ENCODE measurements at regions not wholly inside any gene's neighbourhood (a gene's known extent, or its start where the extent isn't known, plus 50 kb on each side); places are given as distances from the start of the nearest gene placed in this dataset.

DNA sequence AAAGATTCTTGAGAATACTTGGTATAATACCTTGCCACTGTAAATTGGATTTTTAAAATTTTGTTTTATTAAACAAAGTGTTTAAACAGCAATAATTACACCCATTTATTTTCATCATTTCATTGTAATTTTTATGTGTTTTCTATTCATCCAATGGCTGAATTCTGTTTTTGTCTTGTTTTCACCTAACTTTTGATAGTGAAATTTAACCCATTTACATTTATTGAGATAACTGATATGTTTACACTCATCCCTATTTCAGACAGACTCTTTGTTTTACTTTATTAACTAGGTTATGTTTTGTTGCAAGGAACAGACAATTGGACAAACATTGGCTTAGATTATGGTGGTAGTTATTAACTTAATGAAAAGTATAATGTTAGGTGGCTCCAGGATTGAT is 113.1 kb upstream of the REG3A start:
- no peak for FAIRE-seq
- no peak overlapping the region for H3K27ac ChIP-seq (ENCODE audit: control insufficient read depth, insufficient read depth, low read length)
- dilution Hi-C loops (cut with MboI; ENCODE audit: extremely low pct_ligation_motif_present, low sequenced_read_pairs), result no loop called here

DNA sequence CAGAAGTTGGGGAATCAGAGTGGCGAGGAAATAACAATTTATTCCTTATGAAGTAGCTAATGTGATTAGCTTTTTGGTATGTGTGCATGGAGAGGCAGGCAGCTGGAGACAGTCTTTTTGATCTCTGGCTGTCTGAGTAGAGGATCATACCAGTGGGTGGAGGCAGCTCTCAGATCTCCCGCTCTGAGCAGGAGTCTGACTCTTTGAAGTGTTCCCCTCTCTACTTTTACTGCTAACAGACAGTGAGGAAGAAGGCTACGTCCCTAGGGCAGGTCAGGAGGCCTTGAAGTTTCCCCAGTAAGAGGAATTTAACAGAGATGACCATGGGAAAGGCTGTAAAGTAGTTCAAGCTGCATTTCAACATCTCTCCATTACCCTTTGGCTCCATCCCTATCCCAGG is 111.9 kb upstream of the REG3A start:
- Histone ChIP-seq H3K27ac (ENCODE audit: control insufficient read depth, insufficient read depth, low read length) (no peak overlapping the region), H3K4me3 (ENCODE audit: control insufficient read depth in 2 of 3, extremely low read depth in 1 of 3, insufficient read depth in 2 of 3, low read depth in 1 of 3, low read length in 3 of 3) (no peak overlapping the region), H3K4me1 (ENCODE audit: control insufficient read depth, extremely low read depth, insufficient read depth, low read length) (no peaks in the 10 kb centered on the region), H3K27me3 (ENCODE audit: control insufficient read depth, extremely low read depth, insufficient read depth, low read length) (no peaks in the 10 kb centered on the region), H3K9ac (ENCODE audit: control insufficient read depth, extremely low read depth, insufficient read depth, low read length) (no peak overlapping the region), H3K79me2 (ENCODE audit: control insufficient read depth, insufficient read depth, low read length) (no peaks in the 10 kb centered on the region), H4K20me1 (ENCODE audit: control insufficient read depth, extremely low read depth, insufficient read depth, low read length) (no peaks in the 10 kb centered on the region), H2AFZ (ENCODE audit: control insufficient read depth, low read length) (no peak overlapping the region), H3K9me3 (ENCODE audit: control insufficient read depth, low read depth, low read length) (no peaks in the 10 kb centered on the region), H3K4me2 (ENCODE audit: control insufficient read depth, extremely low read depth, insufficient read depth, low read depth, low read length) (no peak overlapping the region), H3K36me3 (ENCODE audit: control insufficient read depth in 2 of 2, extremely low read depth in 1 of 2, insufficient read depth in 2 of 2, low read length in 2 of 2) (no peaks in the 10 kb centered on the region), H3K9me1 (ENCODE audit: control insufficient read depth, extremely low read depth, insufficient read depth, low read length) (no peaks in the 10 kb centered on the region)
- no peak for TF ChIP-seq EZH2 (IDR thresholded peaks at IDR 0.05; ENCODE audit: low read length)
- TF ChIP-seq, protein P1, sequence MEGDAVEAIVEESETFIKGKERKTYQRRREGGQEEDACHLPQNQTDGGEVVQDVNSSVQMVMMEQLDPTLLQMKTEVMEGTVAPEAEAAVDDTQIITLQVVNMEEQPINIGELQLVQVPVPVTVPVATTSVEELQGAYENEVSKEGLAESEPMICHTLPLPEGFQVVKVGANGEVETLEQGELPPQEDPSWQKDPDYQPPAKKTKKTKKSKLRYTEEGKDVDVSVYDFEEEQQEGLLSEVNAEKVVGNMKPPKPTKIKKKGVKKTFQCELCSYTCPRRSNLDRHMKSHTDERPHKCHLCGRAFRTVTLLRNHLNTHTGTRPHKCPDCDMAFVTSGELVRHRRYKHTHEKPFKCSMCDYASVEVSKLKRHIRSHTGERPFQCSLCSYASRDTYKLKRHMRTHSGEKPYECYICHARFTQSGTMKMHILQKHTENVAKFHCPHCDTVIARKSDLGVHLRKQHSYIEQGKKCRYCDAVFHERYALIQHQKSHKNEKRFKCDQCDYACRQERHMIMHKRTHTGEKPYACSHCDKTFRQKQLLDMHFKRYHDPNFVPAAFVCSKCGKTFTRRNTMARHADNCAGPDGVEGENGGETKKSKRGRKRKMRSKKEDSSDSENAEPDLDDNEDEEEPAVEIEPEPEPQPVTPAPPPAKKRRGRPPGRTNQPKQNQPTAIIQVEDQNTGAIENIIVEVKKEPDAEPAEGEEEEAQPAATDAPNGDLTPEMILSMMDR (optimal IDR thresholded peaks at IDR 0.05 in 1 of 3, IDR thresholded peaks at IDR 0.05 in 1 of 3, conservative IDR thresholded peaks at IDR 0.05 in 1 of 3; ENCODE audit: extremely low read depth in 1 of 3, insufficient read depth in 2 of 3, low read length in 3 of 3), result no peak
- no peak for FAIRE-seq
- DNase-seq (ENCODE audit: low read depth, low spot score), result no peak
- dilution Hi-C loops (cut with MboI; ENCODE audit: extremely low pct_ligation_motif_present, low sequenced_read_pairs), result no loop called here

More for the DNA sequence above, 113.1 kb upstream of the REG3A start:
- no peaks in the 10 kb centered on the region for H4K20me1 ChIP-seq (ENCODE audit: control insufficient read depth, extremely low read depth, insufficient read depth, low read length)
- DNase-seq (ENCODE audit: low read depth, low spot score), result no peak
- no peaks in the 10 kb centered on the region for H3K9me3 ChIP-seq (ENCODE audit: control insufficient read depth, low read depth, low read length)
- no peaks in the 10 kb centered on the region for H3K9me1 ChIP-seq (ENCODE audit: control insufficient read depth, extremely low read depth, insufficient read depth, low read length)
- no peak overlapping the region for H3K4me3 ChIP-seq (ENCODE audit: control insufficient read depth in 2 of 3, extremely low read depth in 1 of 3, insufficient read depth in 2 of 3, low read depth in 1 of 3, low read length in 3 of 3)
- no peaks in the 10 kb centered on the region for H3K79me2 ChIP-seq (ENCODE audit: control insufficient read depth, insufficient read depth, low read length)
- TF ChIP-seq EZH2 (IDR thresholded peaks at IDR 0.05; ENCODE audit: low read length), result no peak
- TF ChIP-seq, protein P1 (optimal IDR thresholded peaks at IDR 0.05 in 1 of 3, IDR thresholded peaks at IDR 0.05 in 1 of 3, conservative IDR thresholded peaks at IDR 0.05 in 1 of 3; ENCODE audit: extremely low read depth in 1 of 3, insufficient read depth in 2 of 3, low read length in 3 of 3), result no peak
- no peaks in the 10 kb centered on the region for H3K4me1 ChIP-seq (ENCODE audit: control insufficient read depth, extremely low read depth, insufficient read depth, low read length)
- no peaks in the 10 kb centered on the region for H3K36me3 ChIP-seq (ENCODE audit: control insufficient read depth in 2 of 2, extremely low read depth in 1 of 2, insufficient read depth in 2 of 2, low read length in 2 of 2)
- no peak overlapping the region for H3K4me2 ChIP-seq (ENCODE audit: control insufficient read depth, extremely low read depth, insufficient read depth, low read depth, low read length)
- H3K9ac ChIP-seq (ENCODE audit: control insufficient read depth, extremely low read depth, insufficient read depth, low read length), result no peak overlapping the region
- no peaks in the 10 kb centered on the region for H3K27me3 ChIP-seq (ENCODE audit: control insufficient read depth, extremely low read depth, insufficient read depth, low read length)
- no peak overlapping the region for H2AFZ ChIP-seq (ENCODE audit: control insufficient read depth, low read length)

All from keratinocyte (primary cell).